PC-3 (cell line): ENCODE measurements at regions not wholly inside any gene's neighbourhood (a gene's known extent, or its start where the extent isn't known, plus 50 kb on each side); places are given as distances from the start of the nearest gene placed in this dataset.

Source experiments
- ATAC-seq: fragments of 200-7000 bp; cut with Tn5 transposase; 2 replicates; pipeline ENCODE4 v1.9.1; 2020; ENCODE audit warnings: mild to moderate bottlenecking, moderate library complexity
- BruUV-seq: library from RNA; stranded (reverse); fragments of 400-500 nt; replicated peaks from 2 replicates; lab custom pipeline; 2021; lab: Mats Ljungman, UMichigan
- CTCF ChIA-PET: fragments of 300-600 bp; sonication (Branson Sonifier 250); formaldehyde crosslinking; loops from one replicate; lab custom pipeline; 2022; ENCODE audit warnings: antibody characterized with exemption; lab: Charles Lee
- POLR2A ChIA-PET: fragments of 300-600 bp; sonication (Branson Sonifier 250); formaldehyde crosslinking; loops from one replicate; lab custom pipeline; 2022; ENCODE audit warnings: antibody characterized with exemption; ENCODE audit not compliant: unreplicated experiment; lab: Charles Lee
- DNase-seq: peaks from one replicate; pipeline ENCODE4 v3.0.0-alpha.2; 2015
- H2AFZ ChIP-seq: fragments of 300-600 bp; sonication (generic); 2 replicates; pipeline ENCODE4 v1.6.0; 2016; ENCODE audit warnings: antibody characterized with exemption, low read length
- H3F3A ChIP-seq: fragments of 300-600 bp; sonication (generic); one replicate; pipeline ENCODE4 v1.6.0; 2017; ENCODE audit warnings: antibody characterized with exemption, low read length, control low read depth, mild to moderate bottlenecking; ENCODE audit not compliant: unreplicated experiment
- H3K27ac ChIP-seq: fragments of 300-600 bp; sonication (generic); 2 replicates; pipeline ENCODE4 v1.5.1; 2016; ENCODE audit warnings: mild to moderate bottlenecking, low read length
- H3K27me3 ChIP-seq: fragments of 300-600 bp; sonication (generic); 2 replicates; pipeline ENCODE4 v1.6.1; 2016; ENCODE audit warnings: low read length, mixed read lengths
- H3K36me3 ChIP-seq: fragments of 300-600 bp; sonication (generic); 2 replicates; pipeline ENCODE4 v1.6.1; 2016; ENCODE audit warnings: low read depth, mixed run types, low read length, mixed read lengths
- H3K4me1 ChIP-seq: fragments of 300-600 bp; sonication (generic); 2 replicates; pipeline ENCODE4 v1.5.1; 2016; ENCODE audit warnings: low read length; ENCODE audit not compliant: insufficient read depth
- H3K4me2 ChIP-seq: fragments of 300-600 bp; sonication (generic); 2 replicates; pipeline ENCODE4 v1.6.0; 2016; ENCODE audit warnings: low read length
- H3K4me3 ChIP-seq: fragments of 300-600 bp; sonication (generic); 2 replicates; pipeline ENCODE4 v1.5.1; 2016; ENCODE audit warnings: mild to moderate bottlenecking, low read length, mixed read lengths
- H3K79me2 ChIP-seq: fragments of 300-600 bp; sonication (generic); 2 replicates; pipeline ENCODE4 v1.6.1; 2017; ENCODE audit warnings: low read length, mixed read lengths
- H3K9ac ChIP-seq: fragments of 300-600 bp; sonication (generic); 2 replicates; pipeline ENCODE4 v1.6.0; 2016; ENCODE audit warnings: mild to moderate bottlenecking, low read length
- H3K9me2 ChIP-seq: fragments of 300-600 bp; sonication (generic); replicated peaks from 2 replicates; pipeline ENCODE4 v1.6.1; 2016; ENCODE audit warnings: mixed run types, low read length, mixed read lengths
- H3K9me3 ChIP-seq: fragments of 300-600 bp; sonication (generic); 2 replicates; pipeline ENCODE4 v1.6.1; 2016; ENCODE audit warnings: low read length, mixed read lengths
- H4K20me1 ChIP-seq: fragments of 300-600 bp; sonication (generic); 2 replicates; pipeline ENCODE4 v1.6.1; 2016; ENCODE audit warnings: low read length, mixed read lengths
- EZH2 ChIP-seq: fragments of 300-600 bp; sonication (generic); IDR thresholded peaks from one replicate; pipeline ENCODE4 v1.6.1; 2017; ENCODE audit warnings: antibody characterized with exemption, mild to moderate bottlenecking, low read length; ENCODE audit not compliant: unreplicated experiment
- EZH2phosphoT487 ChIP-seq: fragments of 300-600 bp; sonication (generic); IDR thresholded peaks from 2 replicates; pipeline ENCODE4 v1.6.1; 2018; ENCODE audit warnings: mild to moderate bottlenecking, antibody characterized with exemption, low read length, borderline replicate concordance
- intact Hi-C: fragments of 100-400 bp; cut with micrococcal nuclease; formaldehyde crosslinking; loops from 2 replicates; pipeline ENCODE4 v1.9.0; 2023
- TF ChIP-seq, protein P1 (sequence below): fragments of 300-600 bp; sonication (generic); conservative IDR thresholded peaks from 2 replicates; pipeline ENCODE4 v1.5.1; 2017; ENCODE audit warnings: antibody characterized with exemption, low read depth, mild to moderate bottlenecking, low read length

DNA sequence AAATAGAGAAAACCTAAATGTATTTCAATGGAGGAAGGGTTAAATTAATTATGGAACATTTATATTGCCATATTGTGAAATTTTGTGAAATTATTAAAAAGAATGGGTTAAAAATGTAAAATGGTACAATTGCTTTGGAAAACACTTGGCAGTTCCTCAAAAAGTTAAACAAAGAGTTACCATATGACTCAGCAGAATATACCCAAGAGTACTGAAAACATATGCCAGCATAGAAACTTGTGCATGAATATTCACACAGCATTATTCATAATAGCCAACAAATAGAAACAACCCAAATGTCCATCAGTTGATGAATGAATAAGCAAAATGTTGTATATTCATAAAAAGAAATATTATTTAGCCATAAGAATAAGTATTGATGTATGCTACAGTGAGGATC, 181.0 kb upstream of the MAST4 start:
- Histone ChIP-seq H3K9me3 (no peaks in the 10 kb centered on the region), H3K27me3 (no peaks in the 10 kb centered on the region), H3K9ac (no peak overlapping the region), H3F3A (no peaks in the 10 kb centered on the region), H3K27ac (no peak overlapping the region), H3K4me3 (no peak overlapping the region), H3K36me3 (no peaks in the 10 kb centered on the region), H3K4me2 (no peak overlapping the region), H2AFZ (no peak overlapping the region), H3K4me1 (no peaks in the 10 kb centered on the region), H4K20me1 (no peaks in the 10 kb centered on the region), H3K9me2 (no peaks in the 10 kb centered on the region), H3K79me2 (no peaks in the 10 kb centered on the region)
- no TSS peak for BruUV-seq
- DNase-seq (no peak), ATAC-seq (no peak)
- intact Hi-C loops, result no loop called here
- ChIA-PET POLR2A (no interaction called here), CTCF (no interaction called here)
- TF ChIP-seq EZH2phosphoT487, result no peak
- TF ChIP-seq EZH2, result no peak
- TF ChIP-seq, protein P1, sequence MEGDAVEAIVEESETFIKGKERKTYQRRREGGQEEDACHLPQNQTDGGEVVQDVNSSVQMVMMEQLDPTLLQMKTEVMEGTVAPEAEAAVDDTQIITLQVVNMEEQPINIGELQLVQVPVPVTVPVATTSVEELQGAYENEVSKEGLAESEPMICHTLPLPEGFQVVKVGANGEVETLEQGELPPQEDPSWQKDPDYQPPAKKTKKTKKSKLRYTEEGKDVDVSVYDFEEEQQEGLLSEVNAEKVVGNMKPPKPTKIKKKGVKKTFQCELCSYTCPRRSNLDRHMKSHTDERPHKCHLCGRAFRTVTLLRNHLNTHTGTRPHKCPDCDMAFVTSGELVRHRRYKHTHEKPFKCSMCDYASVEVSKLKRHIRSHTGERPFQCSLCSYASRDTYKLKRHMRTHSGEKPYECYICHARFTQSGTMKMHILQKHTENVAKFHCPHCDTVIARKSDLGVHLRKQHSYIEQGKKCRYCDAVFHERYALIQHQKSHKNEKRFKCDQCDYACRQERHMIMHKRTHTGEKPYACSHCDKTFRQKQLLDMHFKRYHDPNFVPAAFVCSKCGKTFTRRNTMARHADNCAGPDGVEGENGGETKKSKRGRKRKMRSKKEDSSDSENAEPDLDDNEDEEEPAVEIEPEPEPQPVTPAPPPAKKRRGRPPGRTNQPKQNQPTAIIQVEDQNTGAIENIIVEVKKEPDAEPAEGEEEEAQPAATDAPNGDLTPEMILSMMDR, result no peak

DNA sequence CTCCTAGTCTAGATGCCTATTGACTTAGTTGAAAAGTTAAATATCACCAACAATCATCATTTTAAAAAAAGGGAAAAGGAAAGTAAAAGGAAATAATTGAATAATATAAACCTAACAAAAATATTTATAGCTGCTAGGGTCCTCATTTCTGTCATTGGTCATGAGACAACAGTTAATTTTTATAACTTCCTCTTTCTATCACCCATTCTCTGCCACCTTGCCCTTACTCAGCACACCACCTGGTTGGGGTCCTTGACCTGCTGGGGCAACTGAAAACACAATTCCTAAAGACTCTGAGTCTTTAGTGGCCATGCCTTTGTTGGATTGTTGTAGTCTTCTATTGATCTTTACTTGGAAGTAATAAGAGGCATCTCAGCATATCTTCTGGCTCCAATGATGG, 179.5 kb upstream of the MAST4 start:
- Histone ChIP-seq H2AFZ (no peak overlapping the region), H3F3A (no peaks in the 10 kb centered on the region), H3K79me2 (no peaks in the 10 kb centered on the region), H3K4me1 (no peaks in the 10 kb centered on the region), H3K9ac (no peak overlapping the region), H3K9me3 (no peaks in the 10 kb centered on the region), H3K27ac (no peak overlapping the region), H3K9me2 (no peaks in the 10 kb centered on the region), H4K20me1 (no peaks in the 10 kb centered on the region), H3K4me2 (no peak overlapping the region), H3K27me3 (no peaks in the 10 kb centered on the region), H3K4me3 (no peak overlapping the region), H3K36me3 (no peaks in the 10 kb centered on the region)
- DNase-seq (no peak), ATAC-seq (no peak)
- intact Hi-C loops, result no loop called here
- ChIA-PET POLR2A (no interaction called here), CTCF (no interaction called here)
- no TSS peak for BruUV-seq
- no peak for TF ChIP-seq EZH2
- TF ChIP-seq EZH2phosphoT487, result no peak
- TF ChIP-seq, protein P1, result no peak

DNA sequence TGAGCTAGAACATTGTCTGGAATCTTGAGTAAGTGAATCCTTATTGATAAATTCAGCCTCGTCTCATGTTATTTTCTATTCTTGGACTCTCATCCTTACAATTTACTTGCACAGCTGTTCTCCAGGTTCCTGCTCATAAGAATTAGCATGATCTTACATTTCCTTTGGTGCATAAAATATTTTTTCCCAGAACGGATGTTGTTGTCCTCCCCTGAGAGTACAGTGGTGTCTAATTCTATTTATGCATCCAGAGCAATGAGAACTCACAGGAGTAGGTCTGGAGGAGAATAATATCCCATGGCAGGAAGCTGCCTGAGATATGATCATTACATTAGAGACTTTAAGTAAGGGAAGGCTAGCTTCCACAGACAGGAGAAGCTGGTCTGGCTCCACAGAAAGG, 178.4 kb upstream of the MAST4 start:
- Histone ChIP-seq H3K9me3 (no peaks in the 10 kb centered on the region), H4K20me1 (no peaks in the 10 kb centered on the region), H3K36me3 (no peaks in the 10 kb centered on the region), H3K4me1 (no peaks in the 10 kb centered on the region), H3F3A (no peaks in the 10 kb centered on the region), H3K9ac (no peak overlapping the region), H3K4me2 (no peak overlapping the region), H3K27ac (no peak overlapping the region), H3K4me3 (no peak overlapping the region), H2AFZ (no peak overlapping the region), H3K79me2 (no peaks in the 10 kb centered on the region), H3K27me3 (no peaks in the 10 kb centered on the region), H3K9me2 (no peaks in the 10 kb centered on the region)
- ATAC-seq (no peak), DNase-seq (no peak)
- ChIA-PET CTCF (no interaction called here), POLR2A (no interaction called here)
- BruUV-seq, result no TSS peak
- no peak for TF ChIP-seq EZH2
- no peak for TF ChIP-seq EZH2phosphoT487
- TF ChIP-seq, protein P1, result no peak
- intact Hi-C loops, result no loop called here
